ENCODE measurements at regions not wholly inside any gene's neighbourhood (a gene's known extent, or its start where the extent isn't known, plus 50 kb on each side); places are given as distances from the start of the nearest gene placed in this dataset.

GRCh38 chr1:87979079-87979478 is 650.4 kb downstream of the LMO4 start:
- TF ChIP-seq CTCF (conservative IDR thresholded peaks at IDR 0.05 in 1 of 2, IDR thresholded peaks at IDR 0.05 in 1 of 2; ENCODE audit: low read depth in 1 of 2, low read length in 2 of 2) (no peak), EZH2 (IDR thresholded peaks at IDR 0.05; ENCODE audit: low read length, missing control alignments) (no peak)

Data from fibroblast of lung (primary cell).